ENCODE measurements at regions not wholly inside any gene's neighbourhood (a gene's known extent, or its start where the extent isn't known, plus 50 kb on each side); places are given as distances from the start of the nearest gene placed in this dataset.
"Not testable (repeated sequence)": the region's sequence is repeated elsewhere in the genome, so short reads cannot be mapped to it uniquely, and the experiment has no call there.

DNA sequence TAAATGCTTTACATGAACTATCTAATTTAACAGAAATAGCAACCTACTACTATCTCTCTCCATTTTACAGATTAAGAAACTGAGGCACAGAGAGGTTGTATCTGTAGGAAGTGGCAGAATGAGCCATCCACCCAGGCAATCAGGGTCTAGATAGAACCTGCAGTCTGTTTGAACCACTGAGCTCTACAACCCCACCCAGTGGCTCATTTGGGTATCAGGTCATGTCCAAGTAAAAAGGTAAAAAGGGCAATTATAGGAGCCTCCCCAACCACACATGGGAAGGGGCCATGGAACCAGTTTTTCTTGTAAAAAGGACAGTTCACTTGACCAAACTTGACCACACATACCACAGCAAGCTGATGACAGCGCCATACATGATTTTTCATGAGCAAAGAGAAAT lies 92.9 kb upstream of the SGCG start:
- no peak overlapping the region for H3K4me3 ChIP-seq (ENCODE audit: low read depth, poor library complexity, severe bottlenecking)
- intact Hi-C loops (cut with DNase I; ENCODE audit: low total_unique reads) = no loop called here
- WGBS, 2 donors = 74 to 85% methylated on average over 1 of the region's 1 CpG
- no peak for TF ChIP-seq POLR2A (IDR thresholded peaks at IDR 0.05)
- TF ChIP-seq, protein P1, sequence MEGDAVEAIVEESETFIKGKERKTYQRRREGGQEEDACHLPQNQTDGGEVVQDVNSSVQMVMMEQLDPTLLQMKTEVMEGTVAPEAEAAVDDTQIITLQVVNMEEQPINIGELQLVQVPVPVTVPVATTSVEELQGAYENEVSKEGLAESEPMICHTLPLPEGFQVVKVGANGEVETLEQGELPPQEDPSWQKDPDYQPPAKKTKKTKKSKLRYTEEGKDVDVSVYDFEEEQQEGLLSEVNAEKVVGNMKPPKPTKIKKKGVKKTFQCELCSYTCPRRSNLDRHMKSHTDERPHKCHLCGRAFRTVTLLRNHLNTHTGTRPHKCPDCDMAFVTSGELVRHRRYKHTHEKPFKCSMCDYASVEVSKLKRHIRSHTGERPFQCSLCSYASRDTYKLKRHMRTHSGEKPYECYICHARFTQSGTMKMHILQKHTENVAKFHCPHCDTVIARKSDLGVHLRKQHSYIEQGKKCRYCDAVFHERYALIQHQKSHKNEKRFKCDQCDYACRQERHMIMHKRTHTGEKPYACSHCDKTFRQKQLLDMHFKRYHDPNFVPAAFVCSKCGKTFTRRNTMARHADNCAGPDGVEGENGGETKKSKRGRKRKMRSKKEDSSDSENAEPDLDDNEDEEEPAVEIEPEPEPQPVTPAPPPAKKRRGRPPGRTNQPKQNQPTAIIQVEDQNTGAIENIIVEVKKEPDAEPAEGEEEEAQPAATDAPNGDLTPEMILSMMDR (IDR thresholded peaks at IDR 0.05) = no peak
- no peak for DNase-seq (ENCODE audit: low spot score in 2 of 2)

DNA sequence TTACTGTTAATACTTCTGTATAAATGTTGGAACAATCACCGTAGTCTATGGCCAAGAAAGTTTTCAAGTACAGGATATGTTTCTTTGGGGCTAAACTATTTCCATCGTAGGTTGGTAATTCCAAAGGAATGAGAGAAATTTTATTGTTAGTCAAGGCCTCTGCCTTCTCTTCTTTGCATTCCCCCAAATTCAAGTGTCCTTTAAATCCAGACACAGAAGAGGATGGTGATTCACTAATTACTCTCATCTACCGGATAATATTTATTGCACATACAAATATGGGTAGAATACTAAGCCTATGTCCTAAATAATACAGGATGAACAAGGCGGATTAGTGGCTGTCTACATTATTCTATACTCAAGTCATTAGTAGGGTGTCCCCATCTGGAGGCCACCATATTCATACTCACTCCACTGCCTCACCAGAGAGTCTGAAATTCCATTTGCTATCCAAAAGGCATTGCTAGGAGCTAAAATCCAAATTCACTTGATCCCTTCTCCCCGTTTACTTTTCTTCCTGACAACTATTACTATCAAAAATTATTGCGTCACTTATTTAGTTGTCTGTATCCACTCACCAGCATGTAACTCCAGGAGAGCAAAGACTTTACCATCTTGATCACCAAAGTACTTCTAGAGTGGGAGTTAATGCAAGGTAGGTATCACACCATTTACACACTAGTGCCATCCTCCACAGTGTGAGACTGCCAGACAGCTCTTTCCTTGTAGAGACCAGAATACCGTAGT lies 82.4 kb upstream of the SGCG start:
- no peak for DNase-seq (ENCODE audit: low spot score in 2 of 2)
- WGBS, 2 donors = 87 to 93% methylated on average over 7 of the region's 7 CpGs
- TF ChIP-seq, protein P1 (IDR thresholded peaks at IDR 0.05) = no peak
- TF ChIP-seq POLR2A (IDR thresholded peaks at IDR 0.05) = no peak
- H3K4me3 ChIP-seq (ENCODE audit: low read depth, poor library complexity, severe bottlenecking) = no peak overlapping the region
- intact Hi-C loops (cut with DNase I; ENCODE audit: low total_unique reads) = no loop called here

DNA sequence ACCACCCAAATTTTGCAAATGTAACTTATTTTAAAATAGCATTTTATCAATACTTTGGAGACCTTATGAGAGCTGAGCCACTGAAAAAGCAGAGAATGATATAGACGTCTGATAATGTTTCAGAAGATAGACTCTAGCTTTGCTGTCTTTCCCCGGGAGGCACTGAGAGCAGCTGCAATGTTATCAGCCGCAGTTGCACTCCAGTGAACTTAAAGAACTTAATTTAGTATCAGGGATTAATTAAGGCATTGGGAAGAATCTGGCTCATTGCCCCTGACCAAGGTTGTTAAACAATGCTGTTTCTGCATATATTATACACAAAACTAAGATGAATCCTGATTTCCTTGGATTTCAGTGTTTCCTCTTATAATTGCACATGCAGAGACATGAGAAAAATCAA lies 75.7 kb upstream of the SGCG start:
- H3K4me3 ChIP-seq (ENCODE audit: low read depth, poor library complexity, severe bottlenecking) = no peak overlapping the region
- WGBS, 2 donors = 48 to 54% methylated on average over 3 of the region's 3 CpGs
- TF ChIP-seq, protein P1 (IDR thresholded peaks at IDR 0.05) = no peak
- TF ChIP-seq POLR2A (IDR thresholded peaks at IDR 0.05) = no peak
- DNase-seq (ENCODE audit: low spot score in 2 of 2) = no peak
- intact Hi-C loops (cut with DNase I; ENCODE audit: low total_unique reads) = no loop called here

DNA sequence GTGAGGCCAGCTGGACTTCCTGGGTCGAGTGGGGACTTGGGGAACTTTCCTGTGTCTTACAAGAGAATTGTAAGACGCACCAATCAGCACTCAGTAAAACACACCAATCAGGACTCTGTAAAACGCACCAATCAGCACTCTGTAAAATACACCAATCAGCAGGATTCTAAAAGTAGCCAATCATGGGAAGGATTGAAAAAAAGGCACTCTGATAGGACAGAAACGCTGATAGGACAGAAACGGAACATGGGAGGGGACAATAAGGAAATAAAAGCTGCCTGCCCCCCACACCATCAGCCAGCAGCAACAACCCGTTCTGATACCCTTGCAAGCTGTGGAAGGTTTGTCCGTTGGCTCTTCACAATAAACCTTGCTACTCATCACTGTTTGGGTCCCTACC lies 73.1 kb upstream of the SGCG start:
- 85 to 94% methylated on average over 7 of the region's 7 CpGs for WGBS, 2 donors
- intact Hi-C loops (cut with DNase I; ENCODE audit: low total_unique reads) = no loop called here

DNA sequence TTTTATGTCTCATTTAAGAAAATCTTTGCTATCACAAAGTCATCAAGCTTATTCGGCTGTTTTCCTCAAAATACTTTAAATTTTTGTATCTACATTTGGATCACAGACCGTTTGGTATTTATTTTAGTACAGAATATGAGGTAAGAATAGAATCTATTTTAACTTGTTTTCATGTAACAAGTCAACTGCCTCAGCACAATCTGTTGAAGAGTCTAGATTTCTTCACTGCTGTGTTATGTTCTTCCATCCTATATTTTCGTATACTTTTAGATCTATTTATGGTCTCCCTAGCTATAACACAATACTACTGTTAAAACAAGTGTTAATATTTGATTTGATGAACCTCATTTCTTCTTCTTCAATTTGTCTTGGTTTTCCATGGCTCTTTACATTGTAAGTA lies 61.6 kb upstream of the SGCG start:
- TF ChIP-seq, protein P1 (IDR thresholded peaks at IDR 0.05) = no peak
- no peak for TF ChIP-seq POLR2A (IDR thresholded peaks at IDR 0.05)
- intact Hi-C loops (cut with DNase I; ENCODE audit: low total_unique reads) = no loop called here
- 69 to 72% methylated on average over 3 of the region's 3 CpGs for WGBS, 2 donors
- no peak overlapping the region for H3K4me3 ChIP-seq (ENCODE audit: low read depth, poor library complexity, severe bottlenecking)
- no peak for DNase-seq (ENCODE audit: low spot score in 2 of 2)

More for the DNA sequence above, 73.1 kb upstream of the SGCG start:
- H3K4me3 ChIP-seq (ENCODE audit: low read depth, poor library complexity, severe bottlenecking) = no peak overlapping the region
- TF ChIP-seq, protein P1 (IDR thresholded peaks at IDR 0.05) = no peak
- TF ChIP-seq POLR2A (IDR thresholded peaks at IDR 0.05) = no peak
- DNase-seq (ENCODE audit: low spot score in 2 of 2) = no peak

DNA sequence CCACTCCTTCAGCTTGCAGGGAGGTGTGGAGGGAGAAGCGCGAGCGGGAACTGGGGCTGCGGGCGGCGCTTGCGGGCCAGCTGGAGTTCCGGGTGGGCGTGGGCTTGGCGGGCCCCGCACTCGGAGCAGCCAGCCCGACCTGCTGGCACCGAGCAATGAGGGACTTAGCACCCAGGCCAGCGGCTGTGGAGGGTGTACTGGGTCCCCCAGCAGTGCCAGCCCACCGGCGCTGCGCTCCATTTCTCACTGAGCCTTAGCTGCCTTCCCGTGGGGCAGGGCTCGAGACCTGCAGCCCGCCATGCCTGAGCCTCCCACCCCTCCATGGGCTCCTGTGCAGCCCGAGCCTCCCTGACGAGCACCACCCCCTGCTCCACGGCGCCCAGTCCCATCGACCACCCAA lies 53.2 kb upstream of the SGCG start:
- DNase-seq (ENCODE audit: low spot score in 2 of 2); intact Hi-C loops (cut with DNase I; ENCODE audit: low total_unique reads): not testable (repeated sequence)
- 94% methylated on average over 21 to 25 of the region's 26 CpGs for WGBS, 2 donors

More for the DNA sequence above, 53.2 kb upstream of the SGCG start:
- H3K4me3 ChIP-seq (ENCODE audit: low read depth, poor library complexity, severe bottlenecking) = not testable (repeated sequence)

Data from lower leg skin (tissue), 4 donors.